ENCODE measurements at regions not wholly inside any gene's neighbourhood (a gene's known extent, or its start where the extent isn't known, plus 50 kb on each side); places are given as distances from the start of the nearest gene placed in this dataset.

GRCh38 chr20:60244373-60245146, 286.3 kb downstream of the CDH26 start:
- Histone ChIP-seq H3K36me3 (no peaks in the 10 kb centered on the region), H3K27me3 (no peaks in the 10 kb centered on the region), H3K9me3 (no peaks in the 10 kb centered on the region), H3K4me3 (ENCODE audit: low read depth, low read length) (no peak overlapping the region), H3K4me1 (no peaks in the 10 kb centered on the region)
- TF ChIP-seq CTCF (IDR thresholded peaks at IDR 0.05; ENCODE audit: low read depth, low read length), result no peak
- DNase-seq, result no peak

GRCh38 chr20:60246751-60247150, 288.5 kb downstream of the CDH26 start:
- Histone ChIP-seq H3K36me3 (no peaks in the 10 kb centered on the region), H3K27me3 (no peaks in the 10 kb centered on the region), H3K9me3 (no peaks in the 10 kb centered on the region), H3K4me3 (ENCODE audit: low read depth, low read length) (no peak overlapping the region), H3K4me1 (no peaks in the 10 kb centered on the region)
- no peak for TF ChIP-seq CTCF (IDR thresholded peaks at IDR 0.05; ENCODE audit: low read depth, low read length)
- DNase-seq, result no peak

- no peak for DNase-seq
- no peak for TF ChIP-seq CTCF (IDR thresholded peaks at IDR 0.05; ENCODE audit: low read depth, low read length)
- Histone ChIP-seq H3K27me3 (no peaks in the 10 kb centered on the region), H3K4me1 (no peaks in the 10 kb centered on the region), H3K36me3 (no peaks in the 10 kb centered on the region), H3K4me3 (ENCODE audit: low read depth, low read length) (no peak overlapping the region), H3K9me3 (no peaks in the 10 kb centered on the region)
Observed at GRCh38 chr20:60249436-60249835, 291.2 kb downstream of the CDH26 start.

- Histone ChIP-seq H3K9me3 (no peaks in the 10 kb centered on the region), H3K36me3 (no peaks in the 10 kb centered on the region), H3K4me3 (ENCODE audit: low read depth, low read length) (no peak overlapping the region), H3K4me1 (no peaks in the 10 kb centered on the region), H3K27me3 (no peaks in the 10 kb centered on the region)
- no peak for TF ChIP-seq CTCF (IDR thresholded peaks at IDR 0.05; ENCODE audit: low read depth, low read length)
- DNase-seq, result no peak
Observed at GRCh38 chr20:60250251-60250650, 292.0 kb downstream of the CDH26 start.

- Histone ChIP-seq H3K4me1 (no peaks in the 10 kb centered on the region), H3K4me3 (ENCODE audit: low read depth, low read length) (no peak overlapping the region), H3K27me3 (no peaks in the 10 kb centered on the region), H3K36me3 (no peaks in the 10 kb centered on the region), H3K9me3 (no peaks in the 10 kb centered on the region)
- TF ChIP-seq CTCF (IDR thresholded peaks at IDR 0.05; ENCODE audit: low read depth, low read length), result no peak
- no peak for DNase-seq
Observed at GRCh38 chr20:60252866-60253265, 294.6 kb downstream of the CDH26 start.

- DNase-seq, result no peak
- TF ChIP-seq CTCF (IDR thresholded peaks at IDR 0.05; ENCODE audit: low read depth, low read length), result no peak
- Histone ChIP-seq H3K4me3 (ENCODE audit: low read depth, low read length) (no peak overlapping the region), H3K36me3 (no peaks in the 10 kb centered on the region), H3K4me1 (no peaks in the 10 kb centered on the region), H3K9me3 (no peaks in the 10 kb centered on the region), H3K27me3 (no peaks in the 10 kb centered on the region)
Observed at GRCh38 chr20:60253471-60253870, 295.2 kb downstream of the CDH26 start.
